ENCODE measurements at regions not wholly inside any gene's neighbourhood (a gene's known extent, or its start where the extent isn't known, plus 50 kb on each side); places are given as distances from the start of the nearest gene placed in this dataset.

DNA sequence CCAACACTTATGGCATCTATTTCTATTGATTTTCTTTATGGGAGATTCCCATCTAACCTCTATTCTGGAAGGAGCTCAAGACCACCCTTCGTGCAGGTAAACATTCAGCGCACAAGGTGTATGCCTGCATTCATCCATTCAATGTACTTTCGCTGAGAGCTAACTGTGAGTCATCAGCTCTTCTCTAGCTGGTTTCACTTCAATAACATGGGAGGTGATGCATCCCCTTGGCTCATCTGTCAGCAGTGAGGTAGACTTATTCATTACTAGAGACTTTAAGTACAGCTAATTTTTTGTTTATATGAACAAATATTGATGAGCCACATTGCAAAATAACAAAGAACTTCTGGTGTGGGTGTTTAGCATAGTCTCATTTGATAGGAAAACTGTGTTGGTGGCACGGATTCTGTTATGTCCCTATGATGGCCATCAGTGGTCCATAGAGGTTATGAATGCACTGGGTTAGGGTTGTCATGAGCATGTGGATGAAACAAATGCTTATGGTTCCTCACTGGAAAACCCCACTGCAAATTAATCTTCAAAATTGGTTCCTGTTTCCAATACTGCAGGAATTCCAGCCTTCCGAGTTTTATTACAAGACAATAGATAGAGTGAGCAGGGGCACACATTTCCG is 1151.0 kb downstream of the BCL11B start:
- TF ChIP-seq MAZ (IDR thresholded peaks at IDR 0.05; ENCODE audit: borderline replicate concordance, low read depth, low read length), result no peak
- TF ChIP-seq CHD1 (IDR thresholded peaks at IDR 0.05; ENCODE audit: low read depth, low read length), result no peak
- no peak for TF ChIP-seq MXI1 (IDR thresholded peaks at IDR 0.05; ENCODE audit: borderline replicate concordance, low read depth, low read length)
- WGBS, 2 experiments (ENCODE audit: extremely low coverage in 2 of 2, insufficient read length in 1 of 2), result no CpG with 5 or more reads among the region's 6 CpGs
- Histone ChIP-seq H3K4me3 (ENCODE audit: insufficient read depth, low read depth, low read length) (no peak overlapping the region), H3K9me3 (ENCODE audit: control insufficient read depth, insufficient read depth, low read length) (peaks cover 9% of the 10 kb centered on the region), H3K36me3 (ENCODE audit: control insufficient read depth, insufficient read depth, low read length) (no peaks in the 10 kb centered on the region), H3K4me2 (ENCODE audit: low read depth, low read length) (no peak overlapping the region), H3K79me1 (ENCODE audit: low read depth in 1 of 2, low read length in 2 of 2) (no peaks in the 10 kb centered on the region), H2AK5ac (ENCODE audit: low read depth, low read length) (no peak overlapping the region), H3K14ac (replicated peaks; ENCODE audit: low read depth, low read length) (no peak overlapping the region), H3K9ac (ENCODE audit: low read depth, low read length) (no peak overlapping the region), H3K4ac (ENCODE audit: low read depth, low read length) (no peak overlapping the region), H2AK9ac (replicated peaks; ENCODE audit: low read depth, low read length, poor library complexity) (no peak overlapping the region), H2BK120ac (ENCODE audit: low read depth, low read length) (no peak overlapping the region), H3K27me3 (ENCODE audit: control insufficient read depth, insufficient read depth, low read length) (no peaks in the 10 kb centered on the region), H2BK20ac (ENCODE audit: low read depth, low read length) (no peak overlapping the region), H3K4me1 (ENCODE audit: control insufficient read depth, insufficient read depth, low read length) (no peaks in the 10 kb centered on the region), H4K20me1 (ENCODE audit: insufficient read depth, low read length) (no peaks in the 10 kb centered on the region), H3K23ac (ENCODE audit: low read depth, low read length) (no peak overlapping the region), H3K56ac (ENCODE audit: extremely low read depth, insufficient read depth, low read length) (no peak overlapping the region), H2BK5ac (ENCODE audit: low read depth, low read length, poor library complexity, severe bottlenecking) (no peak overlapping the region), H3K18ac (ENCODE audit: low read depth, low read length) (no peak overlapping the region), H4K91ac (ENCODE audit: insufficient read depth, low read depth, low read length) (no peak overlapping the region), H2AFZ (replicated peaks; ENCODE audit: low read length, poor library complexity) (no peak overlapping the region), H4K8ac (ENCODE audit: low read depth in 2 of 2, low read length in 2 of 2) (no peak overlapping the region), H2BK15ac (ENCODE audit: low read depth, low read length) (no peak overlapping the region), H4K5ac (ENCODE audit: low read depth, low read length) (no peak overlapping the region), H3K27ac (ENCODE audit: insufficient read depth, low read length) (no peak overlapping the region), H3K9me1 (ENCODE audit: insufficient read depth, low read length) (no peaks in the 10 kb centered on the region)
- no peak for DNase-seq
- ATAC-seq (ENCODE audit: low read depth), result no peak
- POLR2A ChIA-PET (ENCODE audit: unreplicated experiment), result no interaction called here
- dilution Hi-C loops (cut with HindIII; ENCODE audit: low sequenced_read_pairs, unreplicated experiment), result no loop called here
- in situ Hi-C loops (cut with MboI; ENCODE audit: low sequenced_read_pairs), result no loop called here
- no TSS peak for BruUV-seq (replicated peaks)
- intact Hi-C loops (cut with micrococcal nuclease), result no loop called here
- CTCF ChIA-PET, result interaction anchor here (1.0 kb wide), 1 partner anchor 12 kb away, joined by 3 read pairs; no protein-coding TSS in a partner anchor

Data from IMR-90 (cell line).